Iris pigment epithelial cell (primary cell): ENCODE measurements at regions not wholly inside any gene's neighbourhood (a gene's known extent, or its start where the extent isn't known, plus 50 kb on each side); places are given as distances from the start of the nearest gene placed in this dataset.
"Not testable (repeated sequence)": the region's sequence is repeated elsewhere in the genome, so short reads cannot be mapped to it uniquely, and the experiment has no call there.

Experiments
- DNase-seq: peaks from one replicate; pipeline ENCODE4 v3.0.0-alpha.2; 2011; ENCODE audit warnings: low read depth

DNA sequence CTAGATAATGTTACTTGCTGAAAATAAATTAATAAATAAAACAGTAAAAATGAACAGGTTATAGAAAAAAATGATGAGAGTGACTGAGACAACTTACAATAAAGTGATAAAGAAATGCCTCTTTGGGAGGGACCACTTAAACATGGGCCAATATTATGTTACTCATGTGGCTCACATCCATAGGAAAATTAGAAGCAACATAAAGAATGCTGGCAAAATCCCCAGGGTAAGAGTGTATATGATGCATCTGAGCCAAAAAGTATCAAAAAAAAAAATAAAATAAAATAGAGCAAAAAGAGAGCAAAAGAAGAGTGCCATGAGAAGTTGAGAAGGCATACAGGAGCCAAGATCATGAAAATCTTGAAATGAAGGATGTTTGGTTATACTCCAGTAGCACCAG, 818.0 kb downstream of the LTN1 start:
- DNase-seq = no peak

DNA sequence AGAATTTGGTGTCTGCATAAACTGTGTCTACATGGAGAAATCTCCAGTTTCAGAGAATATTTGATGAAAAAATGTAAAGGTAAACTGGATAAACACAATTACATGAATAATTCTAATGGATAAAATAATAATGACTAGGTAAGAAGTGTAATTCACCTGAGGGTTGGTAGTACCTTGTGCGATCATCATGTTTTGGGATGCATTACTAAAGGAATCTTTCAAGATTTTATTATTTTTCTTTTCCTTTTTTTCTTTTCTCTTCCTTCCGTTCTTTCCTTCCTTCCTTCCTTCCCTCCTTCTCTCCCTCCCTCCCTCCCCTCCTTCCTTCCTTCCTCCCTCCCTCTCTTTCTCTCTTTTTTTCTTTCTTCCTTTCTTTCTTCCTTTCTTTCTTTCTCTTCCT, 818.7 kb downstream of the LTN1 start:
- no peak for DNase-seq

DNA sequence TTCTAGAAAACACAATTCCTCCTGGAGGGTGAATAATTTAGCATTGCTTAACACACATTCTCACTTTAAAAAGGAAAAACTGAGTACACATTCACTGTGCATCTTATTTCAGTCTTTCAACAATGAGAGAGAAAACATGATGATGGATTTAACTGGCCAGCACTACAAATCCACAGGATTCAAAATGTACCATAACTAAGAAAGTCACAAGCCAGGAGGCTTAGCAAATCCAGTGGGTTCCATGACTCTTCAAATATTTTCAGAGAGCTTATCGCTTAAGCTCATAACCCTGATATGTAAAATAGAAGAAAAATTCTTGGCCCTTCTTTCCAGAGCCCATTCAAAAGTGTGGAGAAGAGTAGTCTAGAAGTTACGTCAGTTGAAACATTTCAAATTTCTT, 820.3 kb downstream of the LTN1 start:
- DNase-seq = no peak

DNA sequence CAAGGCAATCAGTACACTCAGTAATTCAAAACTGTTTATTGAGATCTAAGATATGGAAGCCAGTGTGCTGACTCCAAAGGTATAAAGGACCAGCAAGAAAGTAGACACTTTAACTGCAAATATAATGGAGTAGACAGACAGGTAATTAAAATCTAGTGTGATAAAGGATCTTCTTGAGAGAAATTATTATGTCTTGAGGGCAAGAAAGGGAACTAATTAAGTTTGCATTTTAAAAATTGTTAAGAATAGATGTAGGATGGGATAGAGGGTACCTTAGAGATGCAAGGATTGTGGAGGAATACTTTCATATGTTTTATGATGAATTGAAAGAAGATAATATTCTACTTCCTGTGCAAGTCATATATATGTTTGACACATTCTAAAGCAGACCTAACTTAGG, 825.3 kb downstream of the LTN1 start:
- DNase-seq = no peak

DNA sequence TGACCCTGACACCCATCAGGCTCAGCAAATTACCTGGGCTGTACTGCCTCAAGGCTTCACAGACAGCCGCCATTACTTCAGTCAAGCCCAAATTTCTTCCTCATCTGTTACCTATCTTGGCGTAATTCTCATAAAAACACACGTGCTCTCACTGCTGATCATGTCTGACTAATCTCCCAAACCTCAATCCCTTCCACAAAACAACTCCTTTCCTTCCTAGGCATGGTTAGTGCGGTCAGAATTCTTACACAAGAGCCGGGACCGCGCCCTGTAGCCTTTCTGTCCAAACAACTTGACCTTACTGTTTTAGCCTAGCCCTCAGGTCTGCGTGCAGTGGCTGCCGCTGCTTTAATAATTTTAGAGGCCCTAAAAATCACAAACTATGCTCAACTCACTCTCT, 828.2 kb downstream of the LTN1 start:
- not testable (repeated sequence) for DNase-seq

DNA sequence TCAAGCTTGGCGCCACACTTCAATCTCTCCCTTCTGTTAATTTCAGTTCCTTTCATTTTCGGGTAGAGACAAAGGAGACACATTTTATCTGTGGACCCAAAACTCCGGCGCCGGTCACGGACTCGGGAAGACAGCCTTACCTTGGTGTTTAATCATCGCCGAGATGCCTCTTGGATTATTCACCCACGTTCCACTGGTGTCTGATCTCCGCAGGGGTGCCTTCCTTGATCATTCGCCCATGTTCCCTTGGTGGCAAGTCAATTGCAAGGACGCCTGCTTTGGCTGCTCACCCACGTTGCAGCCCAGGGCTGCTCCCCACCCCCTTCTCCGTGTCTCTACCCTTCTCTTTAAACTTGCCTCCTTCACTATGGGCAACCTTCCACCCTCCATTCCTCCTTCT, 830.6 kb downstream of the LTN1 start:
- DNase-seq = not testable (repeated sequence)

DNA sequence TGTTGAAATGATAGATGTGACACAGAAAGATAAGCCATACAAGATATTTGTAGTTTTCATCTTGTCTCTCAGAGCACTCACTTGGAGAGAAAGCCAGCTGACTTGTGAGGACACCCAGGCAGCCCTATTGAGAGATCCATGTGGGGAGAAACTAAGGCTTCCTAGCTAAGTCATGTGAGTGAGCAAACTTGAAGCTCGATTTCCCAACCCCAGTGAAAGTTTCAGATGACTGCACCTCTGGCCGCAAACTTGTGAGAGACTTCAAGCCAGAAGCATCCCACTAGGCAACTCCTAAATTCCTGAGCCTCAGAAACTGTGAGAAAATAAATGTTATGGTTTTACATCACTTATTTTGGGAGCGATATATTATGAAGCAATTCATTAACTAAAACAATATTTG, 832.3 kb downstream of the LTN1 start:
- peak; percentile 10 for DNase-seq

DNA sequence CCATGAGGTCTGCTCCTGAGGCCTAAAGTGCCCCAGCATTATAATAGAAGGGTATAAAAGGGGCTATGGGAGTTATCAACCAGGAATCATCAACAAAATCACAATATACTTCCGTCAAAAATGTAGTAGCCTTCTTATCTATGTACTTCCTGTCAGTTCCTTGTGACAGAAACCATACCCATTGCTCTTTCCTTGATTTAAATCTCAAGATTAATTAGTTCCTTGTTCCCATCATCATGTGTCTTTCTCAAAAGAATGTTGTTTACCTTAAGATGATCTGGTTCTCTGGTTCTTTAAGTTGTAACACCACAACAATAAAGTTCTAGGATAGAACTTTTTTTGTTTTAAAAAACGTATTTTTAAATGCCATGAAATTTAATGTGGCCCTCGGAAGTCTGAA, 833.3 kb downstream of the LTN1 start:
- DNase-seq = no peak

DNA sequence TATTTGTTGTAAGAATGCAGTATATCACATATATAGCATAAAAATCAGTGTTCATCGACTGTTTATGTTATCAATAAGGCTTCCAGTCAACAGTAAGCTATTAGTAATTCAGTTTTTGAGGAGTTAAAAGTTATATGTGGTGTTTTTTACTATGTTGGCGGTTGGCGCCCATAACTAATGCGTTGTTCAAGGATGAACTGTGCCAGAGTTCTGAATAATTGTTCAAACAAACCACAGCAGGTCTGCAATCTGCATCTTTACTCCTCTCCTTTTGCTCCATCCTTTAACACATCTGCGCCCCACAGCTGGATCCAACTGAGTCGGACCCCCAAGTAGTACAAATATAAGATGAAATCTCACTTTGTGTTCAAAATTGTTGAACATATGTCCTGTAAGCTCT, 836.1 kb downstream of the LTN1 start:
- no peak for DNase-seq

DNA sequence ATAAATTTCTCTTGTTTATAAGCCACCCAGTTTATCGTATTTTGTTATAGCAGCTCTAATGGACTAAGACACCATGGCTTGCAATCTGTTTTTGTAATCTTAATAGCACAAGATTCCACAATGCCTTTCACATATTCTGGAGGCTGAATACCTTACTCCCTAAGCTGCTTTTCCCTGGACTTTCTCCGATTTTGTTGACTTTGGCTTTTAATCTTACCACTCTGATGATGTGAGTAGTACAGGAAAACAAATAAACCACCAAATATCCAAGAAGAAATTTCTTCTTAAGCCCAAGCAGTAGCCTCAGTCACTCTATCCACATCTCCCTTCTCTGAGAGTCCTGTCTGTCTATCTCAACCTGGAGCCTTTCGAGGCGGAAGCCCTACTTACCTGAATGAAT, 838.6 kb downstream of the LTN1 start:
- no peak for DNase-seq

DNA sequence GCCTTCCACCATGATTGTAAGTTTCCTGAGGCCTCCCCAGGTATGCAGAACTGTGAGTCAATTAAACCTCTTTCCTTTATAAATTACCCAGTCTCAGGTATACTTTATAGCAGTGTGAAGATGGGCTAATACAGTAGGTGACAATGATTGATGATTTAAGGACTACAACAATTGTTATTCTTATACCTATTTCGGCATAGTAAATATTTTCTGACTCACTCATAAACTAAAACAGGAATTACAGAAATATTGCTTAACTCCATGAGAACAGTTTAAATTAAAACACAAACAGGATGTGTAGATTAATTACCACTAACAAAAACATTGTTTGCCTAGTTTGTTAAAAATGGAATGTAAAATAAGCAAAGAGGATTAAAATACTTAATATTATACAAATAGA, 839.9 kb downstream of the LTN1 start:
- DNase-seq = no peak

DNA sequence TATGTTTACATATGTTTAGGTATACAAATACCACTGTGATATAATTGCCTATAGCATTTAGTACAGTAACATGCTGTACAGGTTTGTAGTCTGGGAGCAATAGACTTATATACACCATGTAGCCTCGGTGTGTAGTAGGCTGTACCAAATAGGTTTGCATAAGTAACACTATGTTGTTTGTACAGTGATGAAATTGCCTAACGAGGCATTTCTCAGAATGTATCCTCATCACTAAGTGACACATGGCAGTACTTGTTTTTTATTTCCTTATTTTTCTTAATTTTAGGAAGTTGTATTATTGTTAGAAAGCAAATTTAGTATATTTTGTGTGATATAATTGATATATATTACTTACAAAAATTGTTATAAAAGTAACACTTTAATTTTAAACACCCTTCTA, 840.9 kb downstream of the LTN1 start:
- DNase-seq = no peak

DNA sequence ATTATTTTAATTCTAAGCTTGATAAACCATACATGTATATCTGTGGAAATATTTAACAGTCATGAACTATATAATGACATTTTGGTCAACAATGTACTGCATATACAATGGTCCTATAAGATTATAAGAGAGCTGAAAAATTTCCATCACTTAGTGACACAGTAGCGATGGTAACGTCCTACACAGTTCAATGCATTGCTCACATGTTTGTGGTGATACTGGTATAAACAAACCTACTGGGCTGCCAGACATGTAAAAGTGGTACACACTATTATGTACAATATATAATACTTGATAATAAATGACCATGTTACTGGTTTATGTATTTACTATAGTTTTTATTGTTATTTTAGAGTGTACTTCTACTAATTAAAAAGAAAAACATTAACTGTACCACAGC, 841.9 kb downstream of the LTN1 start:
- peak; percentile 57 for DNase-seq

DNA sequence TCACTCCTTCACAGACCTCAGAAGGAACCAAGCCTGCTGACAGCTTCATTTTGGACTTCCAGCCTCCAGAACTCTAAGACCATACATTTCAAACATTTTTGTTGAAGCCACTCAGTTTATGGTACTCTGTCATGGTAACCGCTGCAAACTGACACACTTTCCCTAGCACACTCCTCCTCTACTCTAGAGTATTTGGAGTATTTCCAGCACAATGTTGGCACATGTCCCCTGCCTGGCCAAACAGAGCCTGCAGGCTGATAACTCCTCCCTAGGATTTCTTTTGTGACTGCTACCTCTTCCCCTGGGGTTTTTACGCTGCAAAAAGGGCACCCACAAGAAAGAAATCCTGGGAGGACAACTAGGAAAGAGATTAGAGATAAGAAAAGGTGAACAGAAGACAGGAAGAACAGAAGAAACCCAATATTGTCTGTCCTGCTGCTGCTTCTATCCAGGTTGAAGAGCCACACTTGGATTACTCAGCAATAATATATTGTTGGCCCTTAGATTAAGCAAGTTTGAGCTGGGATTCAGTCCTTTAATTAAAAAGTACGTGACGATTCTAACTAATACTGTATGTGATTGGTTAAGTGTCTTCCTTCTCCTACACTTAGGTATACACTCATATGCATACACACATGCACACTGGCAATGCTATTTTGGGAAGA, 844.1 kb downstream of the LTN1 start:
- peak; percentile 34 for DNase-seq

DNA sequence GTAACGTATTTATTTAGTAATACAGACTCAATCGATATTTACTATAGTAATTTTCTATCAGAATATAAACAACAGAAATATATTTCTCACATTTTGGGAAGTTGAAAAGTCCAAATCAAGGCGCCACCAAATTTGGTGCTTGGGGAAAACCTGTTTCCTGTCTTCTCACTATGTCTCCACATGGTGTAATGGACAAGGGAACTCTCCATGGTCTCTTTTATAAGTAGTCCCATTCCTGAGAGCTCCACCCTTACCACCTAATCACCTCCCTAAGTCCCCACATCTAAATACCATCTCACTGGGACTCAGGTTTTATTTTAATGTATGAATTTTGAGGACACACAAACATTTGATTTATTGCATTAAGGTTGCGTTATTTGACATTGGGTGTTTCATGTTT, 848.0 kb downstream of the LTN1 start:
- DNase-seq = no peak

DNA sequence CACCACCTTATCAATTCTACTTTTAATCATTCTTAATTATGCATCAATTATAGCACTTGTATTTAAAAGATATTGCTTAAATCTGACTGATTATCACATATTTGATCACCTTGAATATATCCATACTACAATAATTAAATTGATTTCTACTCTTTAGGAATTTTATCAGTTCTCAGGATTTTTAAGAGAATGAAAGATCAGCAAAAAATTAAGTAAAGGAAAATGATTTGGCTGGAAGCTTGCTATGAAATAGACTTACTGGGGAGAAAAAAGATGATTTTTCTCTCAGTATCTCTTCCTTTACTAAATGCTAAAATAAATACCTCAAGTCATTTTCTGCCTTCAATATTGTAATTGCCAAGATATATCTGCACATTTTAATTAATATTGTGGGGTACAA, 848.6 kb downstream of the LTN1 start:
- no peak for DNase-seq

DNA sequence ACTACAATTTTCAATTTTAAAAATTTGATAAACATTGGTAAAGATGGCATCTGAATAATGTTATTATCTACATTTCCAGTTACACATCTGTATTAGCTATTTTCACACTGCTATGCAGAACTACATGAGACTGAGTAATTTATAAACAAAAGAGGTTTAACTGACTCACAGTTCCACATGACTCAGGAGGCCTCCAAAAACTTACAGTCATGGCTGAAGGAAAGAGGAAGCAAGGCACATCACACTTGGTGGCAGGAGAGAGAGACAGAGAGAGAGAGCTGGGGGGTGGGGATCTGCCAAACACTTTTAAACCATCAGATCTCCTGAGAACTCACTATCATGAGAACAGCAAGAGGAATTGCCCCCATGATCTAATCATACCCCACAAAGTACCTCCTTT, 850.0 kb downstream of the LTN1 start:
- peak; percentile 82 for DNase-seq

DNA sequence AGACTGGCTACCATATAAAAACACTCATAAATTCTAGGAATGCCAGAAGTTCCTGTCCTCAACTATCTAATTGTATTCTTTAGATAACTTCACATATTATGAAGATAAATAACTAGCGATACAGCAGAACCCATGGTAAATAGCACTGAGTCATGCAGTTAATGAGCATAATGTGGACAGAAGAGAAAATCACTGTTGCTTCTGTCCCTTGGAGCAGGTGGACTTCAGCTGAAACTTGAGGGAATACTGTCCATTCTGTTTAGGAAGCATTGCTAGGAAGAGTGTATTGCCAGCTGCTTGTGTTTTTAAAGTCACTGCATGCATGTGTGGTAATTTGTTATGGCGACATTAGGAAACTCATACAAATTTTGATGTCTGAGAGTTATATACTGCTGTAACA, 854.4 kb downstream of the LTN1 start:
- no peak for DNase-seq

DNA sequence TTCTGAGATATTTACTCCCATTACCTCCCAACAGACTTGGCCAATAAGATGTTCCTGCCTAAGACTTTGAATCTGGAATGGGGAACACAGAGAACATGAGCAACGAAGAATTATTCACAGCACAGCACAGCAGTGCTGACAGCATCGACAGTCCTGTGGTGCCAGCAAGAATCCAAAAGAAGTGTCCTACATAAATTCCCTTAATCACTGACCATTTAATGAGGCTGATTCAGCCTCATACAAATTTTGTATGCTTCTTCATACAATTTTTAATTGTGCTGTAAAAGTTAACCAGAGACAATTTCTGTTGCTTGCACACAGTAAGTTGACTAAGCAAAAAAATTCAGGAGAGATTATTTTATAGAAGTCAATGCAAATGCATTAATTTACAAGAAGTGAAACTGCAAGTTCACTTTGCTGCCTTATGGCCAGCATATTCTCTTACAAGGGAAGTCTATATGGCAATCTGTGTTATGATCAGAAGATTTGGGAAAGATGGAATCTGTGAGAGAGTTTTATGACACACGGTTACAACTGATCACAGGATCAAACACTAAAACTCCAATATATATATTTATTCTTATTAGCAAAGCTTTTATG, 855.9 kb downstream of the LTN1 start:
- no peak for DNase-seq

DNA sequence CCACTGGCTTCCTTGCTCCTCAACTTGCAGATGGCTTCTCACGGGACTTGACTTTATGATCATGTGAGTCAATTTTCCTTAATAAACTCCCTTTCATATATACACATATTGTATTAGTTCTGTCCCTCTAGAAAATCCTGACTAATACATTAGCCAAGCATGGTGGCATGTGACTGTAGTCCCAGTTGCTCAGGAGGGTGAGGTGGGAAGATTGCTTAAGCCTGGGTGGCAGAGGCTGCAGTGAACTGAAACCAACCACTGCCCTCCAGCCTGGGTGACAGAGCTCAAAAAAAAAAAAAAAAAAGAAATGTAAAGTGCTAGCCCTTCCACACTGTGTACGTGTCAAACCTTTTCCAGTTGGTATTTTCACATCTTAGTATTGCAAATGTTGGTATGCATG, 857.0 kb downstream of the LTN1 start:
- no peak for DNase-seq

DNA sequence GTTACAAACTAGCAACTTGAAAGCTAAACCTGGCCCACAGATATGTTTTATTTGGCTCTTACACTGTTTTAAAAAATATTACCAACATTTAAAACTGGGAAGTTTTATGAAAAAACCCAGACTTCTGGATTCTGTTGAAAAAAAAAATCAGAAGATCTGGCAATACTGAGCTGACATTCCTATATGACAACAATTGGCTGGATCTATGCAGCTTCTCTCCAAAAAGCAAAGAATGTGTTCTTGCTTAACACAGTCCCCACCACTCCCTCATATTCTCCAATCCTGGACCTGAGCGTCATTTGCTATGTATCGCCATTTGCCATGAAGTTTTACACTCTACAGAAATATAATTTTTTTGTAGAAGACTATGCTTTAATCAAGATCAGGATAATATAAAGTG, 859.6 kb downstream of the LTN1 start:
- no peak for DNase-seq

DNA sequence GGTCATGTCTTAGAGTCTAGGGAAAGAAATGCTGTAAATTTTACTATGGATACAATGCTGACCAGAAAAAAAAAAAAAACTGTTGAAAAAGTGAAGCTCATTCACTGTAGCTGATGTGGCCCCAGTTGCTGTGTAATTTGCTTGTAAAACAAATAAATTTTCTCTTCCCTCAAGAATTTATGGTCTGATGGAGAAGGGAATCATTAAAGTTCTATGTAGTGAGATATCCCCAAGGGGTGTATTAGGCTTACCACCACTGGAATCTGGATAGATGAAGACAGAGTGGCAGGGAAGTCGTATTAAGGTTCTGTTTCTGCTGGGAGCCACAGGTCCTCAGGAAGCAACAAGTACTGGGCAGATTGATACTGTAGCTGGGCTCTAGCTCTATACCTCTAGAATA, 860.0 kb downstream of the LTN1 start:
- DNase-seq = no peak

DNA sequence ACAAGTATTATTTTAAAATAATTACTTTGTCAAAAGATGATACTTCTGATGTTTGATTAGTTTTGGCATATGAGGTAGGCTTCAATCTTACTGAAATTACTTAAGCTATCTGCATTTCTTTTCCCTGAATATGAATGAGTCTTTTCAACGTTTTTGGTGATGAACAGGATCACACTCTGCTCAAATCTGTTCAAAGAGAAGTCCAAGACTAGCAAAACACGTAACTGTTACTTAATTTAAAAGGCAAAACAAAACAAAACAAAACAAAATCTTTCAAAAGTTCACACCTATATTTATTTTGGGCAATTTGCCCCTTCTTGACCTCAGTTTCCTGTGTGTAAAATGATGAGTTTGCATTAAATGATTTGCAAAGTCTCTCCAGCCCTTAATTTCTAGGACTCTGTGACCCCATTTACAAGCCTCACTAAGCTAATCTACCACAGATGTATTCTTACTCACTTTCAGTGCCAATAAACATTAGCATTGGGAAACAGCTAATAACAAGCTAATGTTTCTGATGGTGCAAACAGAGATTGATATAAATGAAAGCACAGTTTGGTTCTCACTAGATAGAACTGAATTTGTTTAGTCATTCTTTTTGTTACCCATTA, 865.4 kb downstream of the LTN1 start:
- DNase-seq = no peak
